ENCODE measurements at regions not wholly inside any gene's neighbourhood (a gene's known extent, or its start where the extent isn't known, plus 50 kb on each side); places are given as distances from the start of the nearest gene placed in this dataset.

DNA sequence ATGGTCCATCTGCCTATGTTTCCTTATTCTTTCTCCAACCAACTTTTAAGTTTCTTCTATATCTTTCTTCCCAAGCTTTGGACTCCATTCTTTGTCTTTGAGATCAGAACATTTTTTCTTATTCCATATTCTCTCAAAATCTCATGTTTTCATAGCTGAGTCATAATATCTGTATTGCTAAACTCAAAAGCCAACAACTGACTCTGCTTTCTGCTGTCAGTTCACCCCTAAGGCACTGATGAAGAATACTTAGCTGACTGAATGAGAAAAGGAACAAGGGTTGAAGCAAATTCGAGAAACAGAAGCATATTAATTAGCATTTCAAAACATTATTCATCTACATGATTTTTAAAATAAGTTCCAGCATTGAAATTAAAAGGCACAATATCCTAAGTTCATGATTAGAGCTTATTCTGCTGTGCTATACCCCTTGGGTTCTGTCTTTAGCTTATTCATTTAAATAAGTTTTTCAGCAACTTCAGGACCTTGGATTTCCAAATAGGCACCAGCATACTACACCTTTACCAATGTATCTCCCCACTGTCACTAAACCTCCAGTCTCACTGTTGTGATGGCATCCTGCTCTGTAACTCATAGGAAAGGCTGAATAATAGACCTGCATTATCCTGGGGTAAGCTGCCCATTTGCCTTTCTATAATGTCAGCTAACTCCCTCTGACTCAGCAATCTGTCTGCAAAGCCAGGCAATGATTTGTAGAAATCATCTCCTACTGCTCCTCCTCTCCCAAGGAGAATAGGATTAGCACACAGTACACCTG is 49.9 kb upstream of the C5orf46 start:
- no peak overlapping the region for H3K4me3 ChIP-seq (ENCODE audit: low read depth, low read length)
- no peak for DNase-seq (ENCODE audit: extremely low spot score)
- 55% methylated on average over 1 of the region's 1 CpG for WGBS
- no peaks in the 10 kb centered on the region for H3K36me3 ChIP-seq (ENCODE audit: insufficient read depth)
- no peak overlapping the region for H3K27ac ChIP-seq (ENCODE audit: low read depth)
- no peaks in the 10 kb centered on the region for H3K4me1 ChIP-seq (ENCODE audit: insufficient read depth)
